Gastroesophageal sphincter (tissue), 4 donors: ENCODE measurements at regions not wholly inside any gene's neighbourhood (a gene's known extent, or its start where the extent isn't known, plus 50 kb on each side); places are given as distances from the start of the nearest gene placed in this dataset.

Source experiments
- ATAC-seq: fragments of 150-250 bp; one replicate; pipeline ENCODE4 v1.9.1; 2016; ENCODE audit warnings: mild to moderate bottlenecking, moderate library complexity
- H3K27ac ChIP-seq, 4 donors: fragments of 200-600 bp; sonication (generic) in 3 of 4; 1 replicate in 3 of 4; 2 replicates in 1 of 4; pipeline ENCODE4 v1.5.1; 2016 to 2019
- H3K27me3 ChIP-seq: fragments of 200-600 bp; sonication (generic); one replicate; pipeline ENCODE4 v1.5.1; 2019
- H3K36me3 ChIP-seq, 2 donors: fragments of 200-600 bp; sonication (generic); one replicate each; pipeline ENCODE4 v1.5.1; 2019; ENCODE audit warnings: control low read depth in 1 of 2
- H3K4me1 ChIP-seq, 3 donors: fragments of 200-600 bp; sonication (generic); 1 replicate in 2 of 3; 2 replicates in 1 of 3; pipeline ENCODE4 v1.5.1; 2016 to 2019; ENCODE audit warnings: control low read depth in 2 of 3
- H3K4me3 ChIP-seq, 2 donors: fragments of 200-600 bp; sonication (generic); one replicate each; pipeline ENCODE4 v1.5.1; 2019; ENCODE audit warnings: mild to moderate bottlenecking in 1 of 2, moderate library complexity in 1 of 2
- H3K9me3 ChIP-seq, 3 donors: fragments of 200-600 bp; sonication (generic); one replicate each; pipeline ENCODE4 v1.5.1; 2017 to 2019; ENCODE audit warnings: control low read depth in 2 of 3
- CTCF ChIP-seq, 4 experiments: fragments of 200-600 bp in 2 of 4; fragments of 450-650 bp in 2 of 4; sonication (generic) in 1 of 4; IDR thresholded peaks; one replicate each; pipeline ENCODE4 v1.5.1; 2017 to 2019; ENCODE audit warnings: antibody characterized with exemption in 4 of 4, mild to moderate bottlenecking in 2 of 4, moderate library complexity in 2 of 4
- EP300 ChIP-seq: sonication (generic); formaldehyde crosslinking; IDR thresholded peaks from one replicate; pipeline ENCODE4 v1.6.1; 2017; ENCODE audit warnings: antibody characterized with exemption, mild to moderate bottlenecking
- POLR2A ChIP-seq, 2 donors: fragments of 450-650 bp; IDR thresholded peaks; one replicate each; pipeline ENCODE4 v1.6.1; 2017; ENCODE audit warnings: antibody characterized with exemption in 2 of 2, mild to moderate bottlenecking in 2 of 2, moderate library complexity in 1 of 2
- POLR2AphosphoS5 ChIP-seq: sonication (generic); formaldehyde crosslinking; IDR thresholded peaks from one replicate; pipeline ENCODE4 v1.6.1; 2017; ENCODE audit warnings: antibody characterized with exemption
- WGBS, 2 donors: methylation state at CpG; one replicate each; pipeline ENCODE4 v1.1.5; 2018; ENCODE audit warnings: low coverage in 1 of 2; 5-methylcytosine and 5-hydroxymethylcytosine counted together

- H3K27me3 ChIP-seq = no peaks in the 10 kb centered on the region
- TF ChIP-seq CTCF (IDR thresholded peaks at IDR 0.05) (no peak), POLR2AphosphoS5 (no peak), POLR2A (IDR thresholded peaks at IDR 0.05) (no peak), EP300 (no peak)
- H3K27ac ChIP-seq = no peak overlapping the region
- peaks cover 0 to 9% (median 0%) of the 10 kb centered on the region in 3 donors for H3K4me1 ChIP-seq
- 59 to 74% methylated on average over 2 of the region's 2 CpGs for WGBS, 2 donors
- H3K36me3 ChIP-seq = no peaks in the 10 kb centered on the region
- H3K9me3 ChIP-seq = no peaks in the 10 kb centered on the region
- H3K4me3 ChIP-seq = no peak overlapping the region
- no peak for ATAC-seq
Measured at GRCh38 chr14:53464376-53464775, 311.3 kb upstream of the DDHD1 start.

GRCh38 chr14:53462931-53463778 lies 310.0 kb upstream of the DDHD1 start:
- no peaks in the 10 kb centered on the region for H3K27me3 ChIP-seq
- ATAC-seq = no peak
- peaks cover 0 to 14% (median 0%) of the 10 kb centered on the region in 3 donors for H3K4me1 ChIP-seq
- H3K9me3 ChIP-seq = no peaks in the 10 kb centered on the region
- WGBS, 2 donors = 79 to 86% methylated on average over 7 to 9 of the region's 9 CpGs
- H3K36me3 ChIP-seq = no peaks in the 10 kb centered on the region
- H3K4me3 ChIP-seq = no peak overlapping the region
- TF ChIP-seq POLR2AphosphoS5 (no peak), CTCF (IDR thresholded peaks at IDR 0.05) (no peak), POLR2A (IDR thresholded peaks at IDR 0.05) (no peak), EP300 (no peak)
- H3K27ac ChIP-seq = no peak overlapping the region

- Histone ChIP-seq H3K27ac (no peak overlapping the region), H3K4me1 (peaks cover 0 to 15% (median 0%) of the 10 kb centered on the region in 3 donors), H3K4me3 (no peak overlapping the region), H3K36me3 (no peaks in the 10 kb centered on the region), H3K9me3 (no peaks in the 10 kb centered on the region), H3K27me3 (no peaks in the 10 kb centered on the region)
- no peak for ATAC-seq
- 42 to 53% methylated on average over 5 to 6 of the region's 6 CpGs for WGBS, 2 donors
- TF ChIP-seq POLR2AphosphoS5 = no peak
- TF ChIP-seq EP300 = no peak
- no peak for TF ChIP-seq CTCF (IDR thresholded peaks at IDR 0.05)
- no peak for TF ChIP-seq POLR2A (IDR thresholded peaks at IDR 0.05)
Measured at GRCh38 chr14:53461858-53462257, 308.7 kb upstream of the DDHD1 start.

GRCh38 chr14:53460544-53460943 lies 307.4 kb upstream of the DDHD1 start:
- ATAC-seq = no peak
- H3K4me1 ChIP-seq = peaks cover 0 to 15% (median 0%) of the 10 kb centered on the region in 3 donors
- H3K4me3 ChIP-seq = no peak overlapping the region
- no peaks in the 10 kb centered on the region for H3K9me3 ChIP-seq
- H3K27ac ChIP-seq = no peak overlapping the region
- WGBS, 2 donors = 40 to 93% methylated on average over 1 of the region's 1 CpG
- H3K27me3 ChIP-seq = no peaks in the 10 kb centered on the region
- TF ChIP-seq POLR2A (IDR thresholded peaks at IDR 0.05) (no peak), EP300 (no peak), POLR2AphosphoS5 (no peak), CTCF (IDR thresholded peaks at IDR 0.05) (no peak)
- H3K36me3 ChIP-seq = no peaks in the 10 kb centered on the region

- no peaks in the 10 kb centered on the region for H3K27me3 ChIP-seq
- H3K36me3 ChIP-seq = no peaks in the 10 kb centered on the region
- no peak overlapping the region for H3K4me3 ChIP-seq
- WGBS, 2 donors = 20 to 21% methylated on average over 2 of the region's 2 CpGs
- H3K9me3 ChIP-seq = no peaks in the 10 kb centered on the region
- H3K27ac ChIP-seq = no peak overlapping the region
- ATAC-seq = no peak
- TF ChIP-seq POLR2A (IDR thresholded peaks at IDR 0.05) = no peak
- TF ChIP-seq CTCF (IDR thresholded peaks at IDR 0.05) = no peak
- no peak for TF ChIP-seq EP300
- TF ChIP-seq POLR2AphosphoS5 = no peak
- peaks cover 0 to 15% (median 0%) of the 10 kb centered on the region in 3 donors for H3K4me1 ChIP-seq
Measured at GRCh38 chr14:53458368-53458814, 305.3 kb upstream of the DDHD1 start.
